ENCODE measurements at regions not wholly inside any gene's neighbourhood (a gene's known extent, or its start where the extent isn't known, plus 50 kb on each side); places are given as distances from the start of the nearest gene placed in this dataset.
A peak's percentile ranks its signal among the peaks of the same experiment; 100 is the strongest.

- intact Hi-C loops (cut with DNase I), result no loop called here
- Histone ChIP-seq H3K4me3 (no peak overlapping the region), H3K4me1 (no peaks in the 10 kb centered on the region), H3K27me3 (no peaks in the 10 kb centered on the region), H3K9me3 (no peaks in the 10 kb centered on the region), H3K36me3 (no peaks in the 10 kb centered on the region), H3K27ac (no peak overlapping the region)
- DNase-seq (ENCODE audit: extremely low spot score in 2 of 2), result no peak
- TF ChIP-seq POLR2AphosphoS5 (IDR thresholded peaks at IDR 0.05; ENCODE audit: insufficient read depth in 1 of 2, low read depth in 1 of 2), result no peak
- no peak for TF ChIP-seq CTCF (IDR thresholded peaks at IDR 0.05)
- no peak for TF ChIP-seq POLR2A (IDR thresholded peaks at IDR 0.05)
These were observed 141.9 kb downstream of the CETN3 start for GRCh38 chr5:90267646-90268045.

- Histone ChIP-seq H3K4me1 (no peaks in the 10 kb centered on the region), H3K27ac (no peak overlapping the region), H3K27me3 (no peaks in the 10 kb centered on the region), H3K36me3 (no peaks in the 10 kb centered on the region), H3K4me3 (no peak overlapping the region), H3K9me3 (no peaks in the 10 kb centered on the region)
- no peak for TF ChIP-seq POLR2A (IDR thresholded peaks at IDR 0.05)
- TF ChIP-seq POLR2AphosphoS5 (IDR thresholded peaks at IDR 0.05; ENCODE audit: insufficient read depth in 1 of 2, low read depth in 1 of 2), result no peak
- no peak for TF ChIP-seq CTCF (IDR thresholded peaks at IDR 0.05)
- intact Hi-C loops (cut with DNase I), result no loop called here
- DNase-seq (ENCODE audit: extremely low spot score in 2 of 2), result no peak
These were observed 144.1 kb downstream of the CETN3 start for GRCh38 chr5:90265545-90265857.

- no peaks in the 10 kb centered on the region for H3K9me3 ChIP-seq
- H3K4me3 ChIP-seq, result no peak overlapping the region
- no peaks in the 10 kb centered on the region for H3K36me3 ChIP-seq
- no peak overlapping the region for H3K27ac ChIP-seq
- no peak for DNase-seq (ENCODE audit: extremely low spot score in 2 of 2)
- H3K4me1 ChIP-seq, result no peaks in the 10 kb centered on the region
- no peaks in the 10 kb centered on the region for H3K27me3 ChIP-seq
- intact Hi-C loops (cut with DNase I), result no loop called here
- peak; percentile 48 to 73 (median 61) for TF ChIP-seq CTCF (IDR thresholded peaks at IDR 0.05)
- no peak for TF ChIP-seq POLR2A (IDR thresholded peaks at IDR 0.05)
These were observed 144.6 kb downstream of the CETN3 start for GRCh38 chr5:90264689-90265544.

- H3K9me3 ChIP-seq, result no peaks in the 10 kb centered on the region
- no peaks in the 10 kb centered on the region for H3K36me3 ChIP-seq
- H3K4me3 ChIP-seq, result no peak overlapping the region
- no peak for DNase-seq (ENCODE audit: extremely low spot score in 2 of 2)
- H3K4me1 ChIP-seq, result no peaks in the 10 kb centered on the region
- no peak overlapping the region for H3K27ac ChIP-seq
- no peaks in the 10 kb centered on the region for H3K27me3 ChIP-seq
- intact Hi-C loops (cut with DNase I), result no loop called here
- no peak for TF ChIP-seq POLR2A (IDR thresholded peaks at IDR 0.05)
- TF ChIP-seq POLR2AphosphoS5 (IDR thresholded peaks at IDR 0.05; ENCODE audit: insufficient read depth in 1 of 2, low read depth in 1 of 2), result no peak
- TF ChIP-seq CTCF (IDR thresholded peaks at IDR 0.05), result no peak
These were observed 146.3 kb downstream of the CETN3 start for GRCh38 chr5:90263102-90263820.

GRCh38 chr5:90251447-90251846 lies 158.1 kb downstream of the CETN3 start:
- no peaks in the 10 kb centered on the region for H3K4me1 ChIP-seq
- no peaks in the 10 kb centered on the region for H3K27me3 ChIP-seq
- no peak overlapping the region for H3K4me3 ChIP-seq
- H3K36me3 ChIP-seq, result no peaks in the 10 kb centered on the region
- no peak overlapping the region for H3K27ac ChIP-seq
- intact Hi-C loops (cut with DNase I), result no loop called here
- TF ChIP-seq CTCF (IDR thresholded peaks at IDR 0.05), result no peak
- TF ChIP-seq POLR2AphosphoS5 (IDR thresholded peaks at IDR 0.05; ENCODE audit: insufficient read depth in 1 of 2, low read depth in 1 of 2), result no peak
- no peak for TF ChIP-seq POLR2A (IDR thresholded peaks at IDR 0.05)
- DNase-seq (ENCODE audit: extremely low spot score in 2 of 2), result no peak
- H3K9me3 ChIP-seq, result no peaks in the 10 kb centered on the region
